Neural cell (in vitro differentiated cells): ENCODE measurements at regions not wholly inside any gene's neighbourhood (a gene's known extent, or its start where the extent isn't known, plus 50 kb on each side); places are given as distances from the start of the nearest gene placed in this dataset.
A peak's percentile ranks its signal among the peaks of the same experiment; 100 is the strongest.
"Not testable (repeated sequence)": the region's sequence is repeated elsewhere in the genome, so short reads cannot be mapped to it uniquely, and the experiment has no call there.

Source experiments
- H2AFZ ChIP-seq: fragments of 200-600, 300-800 bp; sonication (generic), shearing (Covaris generic); 2 replicates; pipeline ENCODE4 v1.6.0; 2014; ENCODE audit warnings: low read depth, mild to moderate bottlenecking, antibody characterized with exemption, low read length, moderate library complexity
- H3F3A ChIP-seq: fragments of 200-600 bp; shearing (Covaris generic); 2 replicates; pipeline ENCODE4 v1.6.1; 2016; ENCODE audit warnings: mild to moderate bottlenecking, moderate library complexity, mixed read lengths, antibody characterized with exemption, low read length; ENCODE audit not compliant: insufficient read depth, poor library complexity, severe bottlenecking
- H3K27ac ChIP-seq: fragments of 200-600, 300-800 bp; sonication (generic), shearing (Covaris generic); 2 replicates; pipeline ENCODE4 v1.5.1; 2014; ENCODE audit warnings: mild to moderate bottlenecking, low read length, moderate library complexity
- H3K27me3 ChIP-seq: fragments of 300-800, 200-600 bp; sonication (generic), shearing (Covaris generic); 2 replicates; pipeline ENCODE4 v1.6.0; 2014; ENCODE audit warnings: mild to moderate bottlenecking, low read depth, low read length, moderate library complexity; ENCODE audit not compliant: insufficient read depth
- H3K36me3 ChIP-seq: fragments of 300-800, 200-600 bp; sonication (generic), shearing (Covaris generic); 2 replicates; pipeline ENCODE4 v1.5.1; 2014; ENCODE audit warnings: mild to moderate bottlenecking, antibody characterized with exemption, low read length, moderate library complexity; ENCODE audit not compliant: insufficient read depth
- H3K4me2 ChIP-seq: fragments of 300-800, 200-600 bp; sonication (generic), shearing (Covaris generic); 2 replicates; pipeline ENCODE4 v1.6.0; 2014; ENCODE audit warnings: mild to moderate bottlenecking, low read length
- H3K4me3 ChIP-seq: fragments of 300-800, 200-600 bp; sonication (generic), shearing (Covaris generic); 2 replicates; pipeline ENCODE4 v1.5.1; 2014; ENCODE audit warnings: mild to moderate bottlenecking, low read length, moderate library complexity
- H3K79me2 ChIP-seq: fragments of 200-600 bp; shearing (Covaris generic); replicated peaks from 2 replicates; pipeline ENCODE4 v1.6.0; 2014; ENCODE audit warnings: mild to moderate bottlenecking, low read length, moderate library complexity; ENCODE audit not compliant: insufficient read depth
- H3K9ac ChIP-seq: fragments of 300-800, 200-600 bp; sonication (generic), shearing (Covaris generic); 2 replicates; pipeline ENCODE4 v1.6.1; 2016; ENCODE audit warnings: mild to moderate bottlenecking, low read length, mixed read lengths
- H3K9me2 ChIP-seq: fragments of 200-600 bp; shearing (Covaris generic); 2 replicates; pipeline ENCODE4 v1.6.1; 2016; ENCODE audit warnings: mild to moderate bottlenecking, low read length, mixed read lengths; ENCODE audit not compliant: insufficient read depth
- H3K9me3 ChIP-seq: fragments of 200-600, 300-800 bp; sonication (generic), shearing (Covaris generic); 2 replicates; pipeline ENCODE4 v1.6.1; 2016; ENCODE audit warnings: mild to moderate bottlenecking, mixed run types, low read length, moderate library complexity, mixed read lengths
- H4K20me1 ChIP-seq: fragments of 200-600 bp; shearing (Covaris generic); 2 replicates; pipeline ENCODE4 v1.6.1; 2016; ENCODE audit warnings: mild to moderate bottlenecking, mixed run types; ENCODE audit not compliant: insufficient read depth
- CTCF ChIP-seq: fragments of 450-650 bp; IDR thresholded peaks from 2 replicates; pipeline ENCODE4 v1.5.1; 2014; ENCODE audit warnings: antibody characterized with exemption, mild to moderate bottlenecking, moderate library complexity; ENCODE audit not compliant: poor library complexity, severe bottlenecking
- EP300 ChIP-seq: fragments of 450-650 bp; conservative IDR thresholded peaks from 2 replicates; pipeline ENCODE4 v1.6.1; 2014; ENCODE audit warnings: antibody characterized with exemption, mild to moderate bottlenecking, moderate library complexity; ENCODE audit not compliant: poor library complexity, severe bottlenecking
- EZH2 ChIP-seq: fragments of 200-600, 300-800 bp; shearing (Covaris generic), sonication (generic); IDR thresholded peaks from 2 replicates; pipeline ENCODE4 v1.6.1; 2014; ENCODE audit warnings: antibody characterized with exemption, low read length, borderline replicate concordance, mild to moderate bottlenecking; ENCODE audit not compliant: insufficient read depth, poor library complexity, severe bottlenecking
- MXI1 ChIP-seq: fragments of 450-650 bp; conservative IDR thresholded peaks from 2 replicates; pipeline ENCODE4 v1.6.1; 2014; ENCODE audit warnings: antibody characterized with exemption, mild to moderate bottlenecking; ENCODE audit not compliant: poor library complexity, severe bottlenecking
- POLR2AphosphoS5 ChIP-seq: IDR thresholded peaks from 2 replicates; pipeline ENCODE4 v1.6.1; 2012
- RAD21 ChIP-seq: fragments of 450-650 bp; conservative IDR thresholded peaks from 2 replicates; pipeline ENCODE4 v1.6.1; 2014; ENCODE audit warnings: antibody characterized with exemption, mild to moderate bottlenecking, moderate library complexity
- REST ChIP-seq: IDR thresholded peaks from 2 replicates; pipeline ENCODE4 v1.6.1; 2012; ENCODE audit warnings: borderline replicate concordance
- SMC3 ChIP-seq: fragments of 450-650 bp; conservative IDR thresholded peaks from 2 replicates; pipeline ENCODE4 v1.6.1; 2014; ENCODE audit warnings: antibody characterized with exemption, mild to moderate bottlenecking, moderate library complexity; ENCODE audit not compliant: poor library complexity
- TAF1 ChIP-seq: IDR thresholded peaks from 2 replicates; pipeline ENCODE4 v1.6.1; 2012; ENCODE audit warnings: low read depth

GRCh38 chr1:148290881-148291280 lies 138.8 kb upstream of the NBPF11 start:
- H3K79me2 ChIP-seq = no peaks in the 10 kb centered on the region
- TF ChIP-seq CTCF = no peak
- no peaks in the 10 kb centered on the region for H3K27me3 ChIP-seq
- no peaks in the 10 kb centered on the region for H3F3A ChIP-seq
- no peak overlapping the region for H2AFZ ChIP-seq
- no peaks in the 10 kb centered on the region for H3K9me3 ChIP-seq
- no peak overlapping the region for H3K4me2 ChIP-seq
- H4K20me1 ChIP-seq = no peaks in the 10 kb centered on the region
- no peaks in the 10 kb centered on the region for H3K36me3 ChIP-seq
- H3K9ac ChIP-seq = no peak overlapping the region
- no peaks in the 10 kb centered on the region for H3K9me2 ChIP-seq
- no peak overlapping the region for H3K27ac ChIP-seq
- H3K4me3 ChIP-seq = no peak overlapping the region

- Histone ChIP-seq H2AFZ (no peak overlapping the region), H3K9me2 (no peaks in the 10 kb centered on the region), H3K36me3 (no peaks in the 10 kb centered on the region), H3F3A (no peaks in the 10 kb centered on the region), H4K20me1 (no peaks in the 10 kb centered on the region), H3K27ac (no peak overlapping the region), H3K9ac (no peak overlapping the region), H3K9me3 (no peaks in the 10 kb centered on the region), H3K27me3 (no peaks in the 10 kb centered on the region), H3K4me2 (no peak overlapping the region), H3K4me3 (no peak overlapping the region), H3K79me2 (no peaks in the 10 kb centered on the region)
- TF ChIP-seq RAD21 = no peak
- no peak for TF ChIP-seq TAF1
- TF ChIP-seq REST = no peak
- TF ChIP-seq POLR2AphosphoS5 = no peak
- no peak for TF ChIP-seq CTCF
- TF ChIP-seq EZH2 = no peak
- TF ChIP-seq MXI1 = no peak
- no peak for TF ChIP-seq SMC3
- no peak for TF ChIP-seq EP300
Measured at GRCh38 chr1:148289647-148290046, 137.6 kb upstream of the NBPF11 start.

- not testable (repeated sequence) for H3K9ac ChIP-seq, H3K27me3 ChIP-seq, H3K4me2 ChIP-seq, H3K27ac ChIP-seq, H3F3A ChIP-seq, H3K4me3 ChIP-seq, H3K79me2 ChIP-seq, H3K9me2 ChIP-seq, H2AFZ ChIP-seq, H4K20me1 ChIP-seq, H3K36me3 ChIP-seq, H3K9me3 ChIP-seq
Measured at GRCh38 chr1:148285946-148286345, 133.9 kb upstream of the NBPF11 start.

- H3K27ac ChIP-seq, H3K79me2 ChIP-seq, H4K20me1 ChIP-seq, H3K9me2 ChIP-seq, H3K4me2 ChIP-seq, H3K36me3 ChIP-seq, H3K9me3 ChIP-seq, H3F3A ChIP-seq, H3K27me3 ChIP-seq, H2AFZ ChIP-seq: not testable (repeated sequence)
- Histone ChIP-seq H3K4me3 (peak overlapping the region; percentile 63), H3K9ac (peak overlapping the region; percentile 47)
Measured at GRCh38 chr1:148280831-148281572, 128.9 kb upstream of the NBPF11 start.
